ENCODE measurements at regions not wholly inside any gene's neighbourhood (a gene's known extent, or its start where the extent isn't known, plus 50 kb on each side); places are given as distances from the start of the nearest gene placed in this dataset.
"Not testable (repeated sequence)": the region's sequence is repeated elsewhere in the genome, so short reads cannot be mapped to it uniquely, and the experiment has no call there.

DNA sequence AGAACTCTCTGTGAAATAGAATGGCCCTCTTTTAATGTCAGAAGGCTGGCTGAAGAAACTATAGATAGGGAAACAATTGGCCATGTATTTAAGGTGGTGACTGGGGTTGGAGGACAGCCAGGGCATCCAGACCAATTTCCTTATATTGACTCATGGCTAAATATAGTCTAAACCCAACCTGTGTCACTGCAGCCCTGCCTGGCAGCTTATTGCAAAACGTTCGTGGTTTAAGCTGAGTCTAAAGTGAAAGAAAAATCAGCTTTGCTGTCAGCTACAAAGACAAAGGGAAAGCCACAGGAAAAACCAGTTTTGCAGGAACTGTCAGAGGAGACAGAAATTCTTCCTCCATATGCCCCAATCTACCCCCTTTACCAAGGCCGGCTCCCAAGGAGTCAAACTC, 902.8 kb upstream of the NDST4 start:
- DNase-seq: no peak

- DNase-seq: no peak
Measured at GRCh38 chr4:116015549-116015948, 902.1 kb upstream of the NDST4 start.

DNA sequence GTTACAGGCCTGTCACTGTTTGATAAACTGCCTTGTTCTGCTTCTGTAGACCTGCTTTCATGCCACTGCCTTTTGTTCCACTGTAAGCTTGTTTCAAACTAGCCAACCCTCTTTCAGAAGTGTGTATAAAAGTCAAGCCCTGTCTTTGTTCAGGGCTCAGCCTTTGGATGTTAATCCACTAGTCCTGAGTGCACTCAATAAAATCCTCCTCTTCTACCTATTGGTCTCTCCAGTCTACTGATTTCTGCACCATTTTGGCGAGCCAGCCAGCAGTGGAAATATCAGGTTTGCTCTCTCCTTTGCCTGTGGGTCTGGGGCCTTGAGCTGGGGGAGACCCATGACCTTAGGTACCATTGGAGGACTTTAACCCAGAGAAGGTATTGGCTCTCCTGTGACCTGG, 901.6 kb upstream of the NDST4 start:
- DNase-seq: no peak

GRCh38 chr4:116010923-116011322, 897.5 kb upstream of the NDST4 start:
- DNase-seq: no peak

DNA sequence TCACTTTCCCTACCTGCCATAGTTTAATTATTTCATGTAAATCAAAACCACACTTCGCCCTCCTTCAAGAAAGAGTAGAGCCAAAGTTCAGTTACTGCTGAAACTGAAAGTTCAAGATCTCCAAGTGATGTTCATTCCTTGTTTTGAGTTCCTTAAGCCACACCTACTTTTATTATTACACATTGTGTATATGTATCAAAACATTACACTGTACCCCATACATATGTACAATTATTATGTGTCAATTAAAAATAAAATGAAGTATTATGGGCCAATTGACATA, 892.3 kb upstream of the NDST4 start:
- DNase-seq: no peak

DNA sequence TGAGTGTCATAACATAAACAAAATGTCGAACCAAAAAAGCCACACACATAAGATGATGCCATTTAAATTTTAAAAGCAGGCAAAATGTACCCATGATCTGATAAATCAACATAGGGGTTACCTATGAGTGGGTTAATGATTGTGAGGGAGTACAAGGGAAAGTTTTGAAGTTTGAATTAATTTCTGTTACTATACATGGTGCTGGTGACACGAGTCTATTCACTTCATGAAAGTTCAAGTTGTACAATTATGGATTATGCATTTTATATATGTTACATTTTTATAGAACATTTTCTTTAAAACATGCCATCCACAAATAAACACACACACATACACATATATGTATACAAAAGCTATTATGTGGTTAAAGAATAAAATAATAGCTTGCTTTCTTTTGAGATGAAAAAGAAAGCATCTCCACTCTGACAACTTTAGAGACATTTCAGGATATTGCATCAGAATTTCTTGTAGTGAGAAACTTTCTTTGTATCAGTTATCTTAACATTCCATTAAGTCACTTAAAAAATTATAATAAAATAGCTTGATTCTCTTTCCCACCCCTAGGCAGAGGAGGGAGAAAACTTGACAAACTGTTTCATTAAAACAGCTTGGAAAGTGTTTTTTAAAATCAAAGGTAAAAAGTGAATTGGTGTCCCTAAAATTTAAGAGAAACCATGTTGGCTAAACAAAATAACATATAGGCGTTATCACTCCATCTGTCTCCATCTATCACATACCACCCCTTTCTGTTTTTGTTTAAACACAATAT, 891.8 kb upstream of the NDST4 start:
- DNase-seq: no peak

DNA sequence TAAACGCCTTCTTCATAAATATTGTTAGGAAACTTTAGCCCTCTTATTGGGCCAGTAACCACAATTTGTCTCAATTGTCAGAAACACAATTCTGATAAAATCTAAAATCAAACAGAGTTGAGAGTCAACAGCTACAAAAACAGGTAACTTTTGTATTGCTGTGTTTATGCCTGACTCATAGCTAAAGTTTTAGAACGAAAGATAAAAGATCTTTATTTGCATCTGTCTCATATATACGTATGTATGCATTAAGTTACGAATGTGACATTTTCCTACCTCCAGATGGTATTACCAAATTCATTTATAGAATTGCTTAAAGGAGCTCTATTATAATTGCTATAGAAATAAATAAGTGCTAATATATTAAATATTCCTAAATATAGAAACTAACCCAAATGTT, 887.9 kb upstream of the NDST4 start:
- DNase-seq: no peak

GRCh38 chr4:115986573-115986972, 873.2 kb upstream of the NDST4 start:
- DNase-seq: no peak

- DNase-seq: not testable (repeated sequence)
Measured at GRCh38 chr4:115975421-115976001, 862.1 kb upstream of the NDST4 start.

DNA sequence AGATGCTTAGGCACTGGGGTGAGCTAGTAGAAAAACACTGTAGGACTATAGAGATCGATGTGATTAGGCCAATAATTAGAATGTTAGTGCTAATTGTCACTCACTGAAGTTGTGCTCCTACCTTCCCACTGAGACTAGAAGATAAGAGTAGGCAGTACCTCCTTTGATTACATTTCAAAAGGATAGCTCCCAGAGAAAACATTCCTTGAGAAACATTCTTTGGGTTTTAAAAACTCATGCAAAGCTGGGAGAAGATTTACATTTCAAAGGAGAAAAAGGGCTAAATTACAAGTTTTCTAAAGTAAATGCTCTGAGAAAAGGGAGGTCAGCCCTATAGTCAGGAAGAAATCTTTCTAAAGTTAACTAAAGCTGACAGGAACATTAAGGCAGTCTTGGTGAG, 860.3 kb upstream of the NDST4 start:
- no peak for DNase-seq

DNA sequence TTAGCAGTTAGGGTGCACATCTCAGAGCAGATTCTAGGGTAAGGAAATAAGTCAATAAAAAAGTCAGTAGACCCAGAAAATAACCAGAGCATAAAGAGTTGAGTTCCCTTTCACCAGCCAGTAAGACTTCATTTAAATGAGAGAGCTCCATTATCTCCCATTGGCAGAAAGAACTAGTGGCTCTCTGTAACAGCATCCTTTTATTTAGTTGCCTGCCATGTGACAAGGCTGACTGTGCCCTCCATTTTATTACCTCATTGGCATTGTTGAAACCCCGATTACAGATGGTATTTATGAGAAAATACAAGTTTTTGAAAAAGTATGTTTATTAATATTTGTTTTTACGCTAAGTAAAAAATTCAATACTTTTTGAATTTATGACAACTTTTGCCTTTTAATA, 859.5 kb upstream of the NDST4 start:
- DNase-seq: no peak

- DNase-seq: no peak
Measured at GRCh38 chr4:115970859-115971258, 857.4 kb upstream of the NDST4 start.

- DNase-seq: no peak
Measured at GRCh38 chr4:115969756-115970155, 856.3 kb upstream of the NDST4 start.

- DNase-seq: no peak
Measured at GRCh38 chr4:115965588-115965987, 852.2 kb upstream of the NDST4 start.

- DNase-seq: not testable (repeated sequence)
Measured at GRCh38 chr4:115956054-115956796, 842.8 kb upstream of the NDST4 start.

DNA sequence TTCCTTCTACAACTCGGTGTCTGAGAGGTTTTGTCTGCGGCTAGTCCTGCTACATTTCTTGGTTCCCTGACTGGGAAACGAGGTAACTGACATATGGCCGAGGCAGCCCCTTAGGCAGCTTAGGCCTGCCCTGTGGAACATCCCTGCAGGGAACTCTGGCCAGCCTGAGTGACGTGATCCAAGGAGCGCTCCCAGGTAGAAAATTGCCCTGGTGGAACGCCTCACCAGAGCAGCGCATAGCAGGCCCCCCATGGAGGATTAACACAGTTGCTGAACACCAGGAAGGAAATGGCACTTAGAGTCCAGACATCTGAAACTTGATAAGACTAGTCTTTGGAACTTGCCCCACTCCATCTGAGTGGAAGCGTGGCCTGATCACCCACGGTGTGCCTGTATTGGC, 837.4 kb upstream of the NDST4 start:
- no peak for DNase-seq

- DNase-seq: not testable (repeated sequence)
Measured at GRCh38 chr4:115949974-115950743, 836.7 kb upstream of the NDST4 start.

DNA sequence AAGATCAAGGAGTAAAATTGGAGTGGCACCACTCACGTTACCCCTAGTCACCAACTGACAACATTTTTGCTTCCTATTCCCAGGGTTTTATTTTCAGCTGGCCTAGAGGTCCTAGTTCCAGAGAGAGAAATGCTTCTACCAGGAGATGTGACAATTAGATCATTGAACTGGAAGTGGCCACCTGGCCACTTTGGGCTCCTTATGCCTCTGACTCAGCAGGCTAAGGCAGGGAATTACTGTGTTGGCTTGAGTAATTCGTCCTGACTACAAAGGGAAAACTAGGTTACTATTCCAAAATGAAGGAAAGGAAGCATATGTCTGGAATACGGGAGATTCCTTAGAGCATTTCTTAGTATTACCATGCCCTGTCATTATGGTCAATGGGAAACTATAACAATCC, 831.6 kb upstream of the NDST4 start:
- DNase-seq: no peak

DNA sequence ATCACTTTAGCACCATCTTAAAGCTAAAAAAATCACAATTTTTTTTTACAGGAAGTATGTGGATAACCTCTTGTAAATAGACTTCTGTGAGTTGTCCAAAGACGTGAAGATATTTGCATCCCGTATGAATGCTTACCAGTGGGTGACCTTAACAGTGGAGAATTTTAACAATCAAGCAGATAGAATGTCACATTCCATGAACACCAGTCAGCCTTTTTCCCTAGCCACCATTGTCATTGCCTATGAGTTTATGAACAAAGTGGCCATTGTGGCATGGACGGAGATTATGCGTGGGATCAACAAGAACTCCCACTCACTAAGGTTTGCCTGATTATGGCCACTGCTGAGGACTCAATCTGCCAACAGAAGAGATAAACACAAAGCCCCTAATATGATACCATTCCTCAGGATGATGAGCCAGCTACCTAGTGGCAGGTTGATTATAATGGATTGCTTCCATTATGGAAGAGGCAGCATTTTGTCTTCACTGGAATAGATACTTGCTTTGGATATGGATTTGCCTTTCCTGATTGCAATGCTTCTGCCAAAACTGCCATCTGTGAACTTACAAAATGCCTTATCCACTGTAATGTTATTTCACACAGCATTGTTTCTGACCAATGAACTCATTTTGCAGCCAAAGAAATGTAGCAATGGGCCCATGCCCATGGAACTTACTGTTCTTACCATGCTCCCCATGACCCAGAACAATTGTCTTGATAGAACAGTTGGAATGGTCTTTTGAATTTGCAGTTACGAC, 830.9 kb upstream of the NDST4 start:
- no peak for DNase-seq

GRCh38 chr4:115938764-115939443, 825.5 kb upstream of the NDST4 start:
- no peak for DNase-seq

DNA sequence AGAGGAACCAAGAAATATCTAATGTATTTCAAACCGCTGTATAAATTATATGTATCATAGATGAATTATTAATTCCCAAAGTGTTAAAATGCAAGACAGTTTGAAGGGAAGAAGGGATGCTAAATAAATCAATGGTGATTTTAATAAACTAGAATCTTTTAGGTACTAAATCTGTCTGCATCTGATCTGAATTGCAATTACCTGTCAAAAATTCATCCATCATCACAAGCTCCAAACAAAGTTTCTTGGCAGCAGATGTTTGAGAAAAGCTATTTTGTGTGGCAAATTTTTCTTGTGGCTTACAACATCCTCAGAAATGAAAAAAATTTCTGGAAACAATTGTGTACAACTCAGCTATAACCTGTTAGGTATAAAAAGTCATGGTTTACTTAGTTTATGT, 816.0 kb upstream of the NDST4 start:
- no peak for DNase-seq

DNA sequence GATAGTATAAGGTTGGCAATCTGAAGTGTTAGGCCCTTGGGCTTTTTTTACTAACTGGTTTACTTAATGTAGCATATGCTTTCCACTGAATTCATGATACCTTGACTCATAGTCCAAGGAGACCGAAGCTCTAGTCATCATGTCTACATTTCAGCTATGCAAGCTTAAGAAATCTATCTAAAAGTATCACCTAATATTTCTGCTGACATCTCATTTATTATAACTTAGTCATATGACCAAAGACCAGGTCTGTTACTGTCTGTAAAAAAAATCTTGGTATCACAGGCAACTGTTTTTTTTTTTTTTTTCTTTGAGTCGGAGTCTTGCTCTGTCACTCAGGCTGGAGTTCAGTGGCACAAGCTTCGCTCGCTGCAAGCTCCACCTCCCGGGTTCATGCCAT, 814.0 kb upstream of the NDST4 start:
- DNase-seq: no peak
